ENCODE measurements at regions not wholly inside any gene's neighbourhood (a gene's known extent, or its start where the extent isn't known, plus 50 kb on each side); places are given as distances from the start of the nearest gene placed in this dataset.

- no peaks in the 10 kb centered on the region for H3K4me1 Mint-ChIP-seq
- H3K4me3 Mint-ChIP-seq = no peak overlapping the region
- DNase-seq = no peak
- H3K9me3 Mint-ChIP-seq = no peaks in the 10 kb centered on the region
- no peaks in the 10 kb centered on the region for H3K27me3 Mint-ChIP-seq
- no peak for ATAC-seq (ENCODE audit: low read depth)
- H3K27ac Mint-ChIP-seq = no peak overlapping the region
- no peaks in the 10 kb centered on the region for H3K36me3 Mint-ChIP-seq
- POLR2A ChIA-PET = no interaction called here
Measured at GRCh38 chr10:81108516-81109199, 571.0 kb downstream of the SH2D4B start.

- no peaks in the 10 kb centered on the region for H3K9me3 Mint-ChIP-seq
- no peaks in the 10 kb centered on the region for H3K4me1 Mint-ChIP-seq
- no peaks in the 10 kb centered on the region for H3K27me3 Mint-ChIP-seq
- no peak overlapping the region for H3K4me3 Mint-ChIP-seq
- H3K36me3 Mint-ChIP-seq = no peaks in the 10 kb centered on the region
- POLR2A ChIA-PET = no interaction called here
- ATAC-seq (ENCODE audit: low read depth) = no peak
- H3K27ac Mint-ChIP-seq = no peak overlapping the region
- no peak for DNase-seq
Measured at GRCh38 chr10:81109200-81109752, 571.6 kb downstream of the SH2D4B start.

GRCh38 chr10:81116201-81116600, 578.5 kb downstream of the SH2D4B start:
- POLR2A ChIA-PET = no interaction called here

GRCh38 chr10:81116990-81117389, 579.3 kb downstream of the SH2D4B start:
- POLR2A ChIA-PET = no interaction called here
- Mint-ChIP-seq H3K27me3 (no peaks in the 10 kb centered on the region), H3K4me1 (no peaks in the 10 kb centered on the region), H3K9me3 (no peaks in the 10 kb centered on the region), H3K36me3 (no peaks in the 10 kb centered on the region), H3K4me3 (no peak overlapping the region), H3K27ac (no peak overlapping the region)
- ATAC-seq (ENCODE audit: low read depth) (no peak), DNase-seq (no peak)

More at GRCh38 chr10:81116201-81116600, 578.5 kb downstream of the SH2D4B start:
- Mint-ChIP-seq H3K4me1 (no peaks in the 10 kb centered on the region), H3K36me3 (no peaks in the 10 kb centered on the region), H3K9me3 (no peaks in the 10 kb centered on the region), H3K4me3 (no peak overlapping the region), H3K27ac (no peak overlapping the region), H3K27me3 (no peaks in the 10 kb centered on the region)
- DNase-seq = no peak
- ATAC-seq (ENCODE audit: low read depth) = no peak

- DNase-seq = no peak
- POLR2A ChIA-PET = no interaction called here
- no peak overlapping the region for H3K27ac Mint-ChIP-seq
- no peaks in the 10 kb centered on the region for H3K4me1 Mint-ChIP-seq
- peaks cover under 1% of the 10 kb centered on the region for H3K27me3 Mint-ChIP-seq
- no peak for ATAC-seq (ENCODE audit: low read depth)
- H3K36me3 Mint-ChIP-seq = no peaks in the 10 kb centered on the region
- H3K9me3 Mint-ChIP-seq = no peaks in the 10 kb centered on the region
- H3K4me3 Mint-ChIP-seq = no peak overlapping the region
Measured at GRCh38 chr10:81127931-81128330, 590.2 kb downstream of the SH2D4B start.

GRCh38 chr10:81130014-81130413, 592.3 kb downstream of the SH2D4B start:
- no peak overlapping the region for H3K4me3 Mint-ChIP-seq
- no peaks in the 10 kb centered on the region for H3K9me3 Mint-ChIP-seq

GRCh38 chr10:81135851-81136250, 598.1 kb downstream of the SH2D4B start:
- Mint-ChIP-seq H3K27ac (no peak overlapping the region), H3K9me3 (peaks cover 2% of the 10 kb centered on the region), H3K36me3 (no peaks in the 10 kb centered on the region), H3K4me3 (no peak overlapping the region), H3K4me1 (no peaks in the 10 kb centered on the region), H3K27me3 (no peaks in the 10 kb centered on the region)
- DNase-seq (no peak), ATAC-seq (ENCODE audit: low read depth) (no peak)
- POLR2A ChIA-PET = no interaction called here

More at GRCh38 chr10:81130014-81130413, 592.3 kb downstream of the SH2D4B start:
- Mint-ChIP-seq H3K27me3 (no peaks in the 10 kb centered on the region), H3K4me1 (no peaks in the 10 kb centered on the region), H3K27ac (no peak overlapping the region), H3K36me3 (no peaks in the 10 kb centered on the region)
- POLR2A ChIA-PET = no interaction called here
- DNase-seq (no peak), ATAC-seq (ENCODE audit: low read depth) (no peak)

- ATAC-seq (ENCODE audit: low read depth) (no peak), DNase-seq (no peak)
- no peaks in the 10 kb centered on the region for H3K36me3 Mint-ChIP-seq
- POLR2A ChIA-PET = no interaction called here
- no peaks in the 10 kb centered on the region for H3K27me3 Mint-ChIP-seq
- no peak overlapping the region for H3K27ac Mint-ChIP-seq
- H3K9me3 Mint-ChIP-seq = peaks cover 2% of the 10 kb centered on the region
- H3K4me1 Mint-ChIP-seq = no peaks in the 10 kb centered on the region
- no peak overlapping the region for H3K4me3 Mint-ChIP-seq
Measured at GRCh38 chr10:81136261-81136660, 598.6 kb downstream of the SH2D4B start.

- Mint-ChIP-seq H3K27ac (no peak overlapping the region), H3K9me3 (no peaks in the 10 kb centered on the region), H3K27me3 (no peaks in the 10 kb centered on the region), H3K4me3 (no peak overlapping the region), H3K36me3 (no peaks in the 10 kb centered on the region), H3K4me1 (no peaks in the 10 kb centered on the region)
- ATAC-seq (ENCODE audit: low read depth) (no peak), DNase-seq (no peak)
- POLR2A ChIA-PET = no interaction called here
Measured at GRCh38 chr10:81145975-81146374, 608.3 kb downstream of the SH2D4B start.

- Mint-ChIP-seq H3K36me3 (no peaks in the 10 kb centered on the region), H3K4me1 (no peaks in the 10 kb centered on the region), H3K4me3 (no peak overlapping the region), H3K27me3 (no peaks in the 10 kb centered on the region), H3K9me3 (no peaks in the 10 kb centered on the region), H3K27ac (no peak overlapping the region)
- POLR2A ChIA-PET = no interaction called here
- no peak for ATAC-seq (ENCODE audit: low read depth)
- no peak for DNase-seq
Measured at GRCh38 chr10:81146436-81146835, 608.7 kb downstream of the SH2D4B start.

- Mint-ChIP-seq H3K36me3 (no peaks in the 10 kb centered on the region), H3K27me3 (no peaks in the 10 kb centered on the region), H3K27ac (no peak overlapping the region), H3K4me1 (no peaks in the 10 kb centered on the region), H3K9me3 (no peaks in the 10 kb centered on the region), H3K4me3 (no peak overlapping the region)
- no peak for ATAC-seq (ENCODE audit: low read depth)
- no peak for DNase-seq
- POLR2A ChIA-PET = no interaction called here
Measured at GRCh38 chr10:81152656-81153055, 615.0 kb downstream of the SH2D4B start.

- no peaks in the 10 kb centered on the region for H3K4me1 Mint-ChIP-seq
- H3K36me3 Mint-ChIP-seq = no peaks in the 10 kb centered on the region
- no peaks in the 10 kb centered on the region for H3K9me3 Mint-ChIP-seq
- H3K27ac Mint-ChIP-seq = no peak overlapping the region
- DNase-seq = no peak
- H3K27me3 Mint-ChIP-seq = no peaks in the 10 kb centered on the region
- POLR2A ChIA-PET = no interaction called here
- H3K4me3 Mint-ChIP-seq = no peak overlapping the region
- no peak for ATAC-seq (ENCODE audit: low read depth)
Measured at GRCh38 chr10:81157681-81158080, 620.0 kb downstream of the SH2D4B start.

- no peak overlapping the region for H3K27ac Mint-ChIP-seq
- H3K36me3 Mint-ChIP-seq = no peaks in the 10 kb centered on the region
- H3K9me3 Mint-ChIP-seq = peaks cover 3% of the 10 kb centered on the region
- no peaks in the 10 kb centered on the region for H3K4me1 Mint-ChIP-seq
- no peak overlapping the region for H3K4me3 Mint-ChIP-seq
- no peak for DNase-seq
- POLR2A ChIA-PET = no interaction called here
- H3K27me3 Mint-ChIP-seq = no peaks in the 10 kb centered on the region
- no peak for ATAC-seq (ENCODE audit: low read depth)
Measured at GRCh38 chr10:81177651-81178244, 640.0 kb downstream of the SH2D4B start.

- Mint-ChIP-seq H3K4me1 (no peaks in the 10 kb centered on the region), H3K27me3 (no peaks in the 10 kb centered on the region), H3K36me3 (no peaks in the 10 kb centered on the region), H3K9me3 (peaks cover 3% of the 10 kb centered on the region), H3K27ac (no peak overlapping the region), H3K4me3 (no peak overlapping the region)
- POLR2A ChIA-PET = no interaction called here
- DNase-seq (no peak), ATAC-seq (ENCODE audit: low read depth) (no peak)
Measured at GRCh38 chr10:81179324-81179723, 641.6 kb downstream of the SH2D4B start.
